GM21515 (cell line): ENCODE measurements at regions not wholly inside any gene's neighbourhood (a gene's known extent, or its start where the extent isn't known, plus 50 kb on each side); places are given as distances from the start of the nearest gene placed in this dataset.

Experiments used
- ATAC-seq: cut with Tn5 transposase; IDR thresholded peaks from one replicate; pipeline ENCODE4 v1.9.1; 2021; ENCODE audit not compliant: unreplicated experiment

DNA sequence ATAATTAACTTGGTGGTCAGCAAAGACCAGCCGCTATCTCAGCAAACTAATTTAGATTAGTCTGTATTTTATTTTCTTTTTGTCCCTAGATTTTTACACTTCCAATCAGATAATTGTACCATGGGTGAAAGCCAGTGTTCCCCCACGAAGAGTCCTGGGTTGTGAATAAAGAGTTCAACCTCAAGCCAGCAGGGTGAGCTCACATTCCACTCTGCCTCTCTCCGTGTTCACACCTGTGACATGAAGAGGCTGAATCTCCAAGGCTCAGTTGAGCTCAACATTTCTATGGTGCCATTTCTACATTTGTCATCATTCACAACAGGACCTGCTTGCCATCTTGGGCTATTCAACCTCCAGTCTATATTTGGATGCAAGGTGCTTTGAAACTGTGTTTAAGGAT, 771.5 kb downstream of the GALR1 start:
- ATAC-seq: no peak

GRCh38 chr18:78031589-78031988, 781.9 kb downstream of the GALR1 start:
- ATAC-seq: no peak

- ATAC-seq: no peak
These were observed 782.3 kb downstream of the GALR1 start for GRCh38 chr18:78031991-78032390.

- no peak for ATAC-seq
These were observed 782.9 kb downstream of the GALR1 start for GRCh38 chr18:78032574-78032973.

DNA sequence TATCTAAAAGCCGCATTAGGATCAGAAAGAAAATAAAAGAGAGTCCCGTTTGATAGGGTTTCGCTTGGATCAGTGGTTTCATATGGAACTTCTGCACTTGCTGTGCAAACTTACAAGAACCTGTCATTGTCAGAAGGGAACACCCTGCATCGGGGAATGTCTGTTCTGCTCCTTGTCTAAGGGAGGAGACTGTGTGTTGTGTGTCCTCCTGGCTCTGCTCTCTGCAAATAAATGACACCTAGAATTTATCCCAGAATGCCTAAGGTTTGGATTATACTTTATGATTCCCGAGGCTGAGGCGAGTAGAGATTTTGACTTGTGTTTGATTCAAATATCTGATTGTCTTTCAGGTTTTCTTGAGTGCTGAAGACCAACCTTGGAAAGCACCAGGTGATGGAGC, 785.1 kb downstream of the GALR1 start:
- ATAC-seq: no peak

DNA sequence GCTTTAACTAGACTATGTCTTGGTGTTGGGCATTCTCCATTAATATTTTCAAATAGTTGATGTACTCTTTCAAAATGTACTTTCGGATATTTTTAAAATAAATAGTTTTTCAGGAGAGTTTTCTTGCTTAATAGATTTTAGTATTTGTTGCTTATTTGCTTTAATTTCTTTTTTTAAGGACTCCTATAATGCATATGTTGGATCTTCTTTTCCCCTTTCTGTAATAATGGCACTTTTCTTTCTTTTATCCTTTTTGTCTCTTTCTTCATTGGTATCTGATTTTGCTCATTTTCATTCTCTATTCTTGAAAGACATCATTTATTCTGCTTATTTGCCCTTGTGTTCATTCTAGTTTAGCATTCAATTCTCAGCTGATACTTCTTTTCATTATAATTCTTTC, 791.6 kb downstream of the GALR1 start:
- no peak for ATAC-seq

DNA sequence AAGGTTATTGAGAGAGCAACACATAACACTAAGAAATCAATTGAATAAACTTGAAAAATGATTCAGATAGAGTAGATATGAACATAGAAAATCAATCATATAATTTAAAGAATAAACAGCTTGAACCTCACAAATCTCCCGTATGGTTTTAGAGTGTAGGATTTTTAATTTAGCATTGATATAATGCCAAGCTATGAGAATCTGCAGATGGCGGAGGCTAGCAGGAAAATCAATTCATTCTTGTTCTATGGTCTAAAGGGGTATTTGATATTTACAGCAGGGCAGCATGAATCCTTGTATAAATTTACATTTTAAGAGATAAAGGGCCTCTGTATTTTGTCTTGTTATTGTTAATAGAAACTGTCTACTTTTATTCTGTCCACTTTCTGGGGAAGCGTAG, 797.0 kb downstream of the GALR1 start:
- no peak for ATAC-seq

GRCh38 chr18:78049281-78049680, 799.6 kb downstream of the GALR1 start:
- no peak for ATAC-seq

DNA sequence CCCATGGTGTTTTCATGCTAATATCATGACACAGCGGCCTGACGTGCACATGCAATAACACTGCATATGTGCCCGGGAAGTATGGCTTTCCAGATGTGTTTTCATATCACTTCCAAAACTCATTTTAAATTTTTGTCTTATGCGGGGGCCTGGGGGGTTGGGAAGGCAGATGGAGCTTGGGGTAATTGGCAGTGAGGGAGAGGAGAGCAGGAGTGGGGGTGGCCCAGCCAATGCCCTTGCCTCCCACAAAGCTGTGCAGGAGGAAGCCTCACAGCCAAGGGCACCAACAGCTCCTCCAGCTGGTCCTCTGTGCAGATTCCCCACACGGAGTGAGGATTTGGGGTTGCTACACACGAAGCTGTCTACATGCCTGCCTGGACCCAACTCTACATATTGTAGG, 805.2 kb downstream of the GALR1 start:
- no peak for ATAC-seq

GRCh38 chr18:78056011-78056410, 806.4 kb downstream of the GALR1 start:
- ATAC-seq: no peak

- ATAC-seq: no peak
These were observed 820.4 kb downstream of the GALR1 start for GRCh38 chr18:78069784-78070664.

DNA sequence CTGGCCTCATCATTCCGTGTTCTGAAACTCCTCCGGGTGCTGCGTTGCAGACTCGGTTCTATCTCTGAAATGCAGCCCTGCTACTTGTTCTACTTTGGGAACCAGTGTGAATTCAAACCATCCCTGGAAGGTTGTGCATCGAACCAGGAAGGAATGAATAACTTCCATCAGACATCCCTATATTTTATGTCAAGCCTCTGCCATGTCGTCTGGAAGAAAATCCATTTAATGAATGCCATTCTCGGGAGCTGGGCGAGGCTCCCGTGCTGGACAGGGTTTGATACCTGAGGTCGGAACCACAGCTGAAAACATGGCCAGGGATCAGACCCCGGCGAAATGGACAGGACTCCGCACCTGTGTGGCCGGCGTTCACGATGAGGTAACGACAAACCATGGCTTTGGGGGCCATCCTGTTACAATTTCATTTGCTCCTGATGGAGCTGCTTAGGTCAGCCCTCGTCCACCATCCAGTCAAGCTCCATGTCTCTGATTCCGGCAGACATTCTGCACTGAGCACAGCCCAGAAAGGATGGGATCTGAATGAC, 821.6 kb downstream of the GALR1 start:
- ATAC-seq: no peak

DNA sequence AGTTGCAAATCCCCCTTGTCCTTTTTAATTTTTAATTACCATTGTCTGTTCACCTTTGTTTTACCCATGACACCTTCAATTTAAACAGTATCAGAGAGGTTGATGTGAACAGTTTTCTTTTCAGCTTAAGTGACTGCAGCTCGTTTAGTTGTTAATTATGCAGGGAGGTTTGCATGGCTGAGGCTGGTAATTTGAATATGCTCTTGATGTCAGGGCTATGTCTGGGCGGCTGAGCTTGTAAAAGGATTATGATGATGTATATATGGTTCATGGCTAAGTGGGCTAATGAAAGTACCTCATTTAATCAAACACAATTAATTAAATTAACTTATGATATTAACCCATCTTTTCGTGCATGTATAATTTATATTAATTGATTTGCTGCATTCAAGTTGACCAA, 822.1 kb downstream of the GALR1 start:
- ATAC-seq: no peak

DNA sequence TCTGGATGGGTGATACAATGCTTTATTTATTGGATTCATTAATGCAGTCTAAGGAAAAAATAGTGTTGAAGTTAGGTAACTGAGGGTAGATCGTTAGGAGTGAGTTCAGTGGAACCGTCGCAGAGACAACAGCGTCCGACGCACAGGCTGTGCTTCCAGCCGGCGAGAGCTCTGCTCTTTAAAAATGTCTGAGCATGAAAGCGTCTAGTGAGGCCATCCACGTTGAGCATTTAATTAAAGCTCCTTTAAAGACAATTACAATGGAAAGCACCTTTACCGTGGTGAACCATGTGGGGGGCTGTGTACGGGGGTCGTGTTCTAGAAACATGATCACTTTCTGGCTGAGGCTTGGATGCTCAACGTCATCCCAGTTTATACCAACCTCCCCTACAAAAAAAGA, 822.7 kb downstream of the GALR1 start:
- ATAC-seq: no peak

DNA sequence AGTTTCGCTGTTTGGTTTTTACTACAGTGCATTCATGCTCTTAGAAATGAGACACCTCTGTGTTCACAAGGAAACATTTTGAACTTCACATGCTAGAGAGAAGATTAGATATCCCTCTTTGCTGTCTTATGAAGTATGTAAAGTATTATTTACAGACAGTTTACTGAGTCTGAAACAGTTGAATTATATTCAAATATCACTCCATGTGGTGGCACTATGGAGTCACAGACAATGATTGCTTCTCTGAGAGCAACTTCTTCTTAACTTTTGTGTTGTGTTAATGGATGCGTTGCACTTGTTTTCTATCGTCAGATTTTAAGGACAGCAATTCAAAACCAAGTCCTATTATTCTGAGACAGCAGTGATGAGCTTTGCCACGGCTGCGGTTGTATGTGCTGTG, 823.6 kb downstream of the GALR1 start:
- no peak for ATAC-seq

GRCh38 chr18:78074400-78075020, 824.9 kb downstream of the GALR1 start:
- no peak for ATAC-seq

GRCh38 chr18:78080081-78080480, 830.4 kb downstream of the GALR1 start:
- ATAC-seq: no peak

DNA sequence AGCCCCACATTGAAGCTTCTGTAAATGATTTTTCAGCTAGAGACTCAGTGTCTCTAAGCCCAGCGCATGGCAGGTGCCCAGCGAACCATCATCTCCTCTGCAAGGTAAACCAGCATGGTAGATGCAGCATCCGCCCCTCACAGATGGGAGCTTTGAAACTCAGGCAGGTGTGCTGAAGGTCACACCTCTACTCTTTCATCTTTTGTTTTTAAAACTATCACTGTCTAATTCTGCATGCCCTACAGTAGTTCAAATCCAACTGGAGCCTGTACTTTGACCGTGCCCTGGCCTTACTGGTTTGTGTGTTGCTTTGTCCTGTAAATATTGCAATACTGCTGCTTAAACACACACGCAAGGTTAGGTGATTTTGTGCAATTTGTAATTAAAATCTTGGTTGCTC, 831.1 kb downstream of the GALR1 start:
- no peak for ATAC-seq

- no peak for ATAC-seq
These were observed 833.2 kb downstream of the GALR1 start for GRCh38 chr18:78082816-78083215.

DNA sequence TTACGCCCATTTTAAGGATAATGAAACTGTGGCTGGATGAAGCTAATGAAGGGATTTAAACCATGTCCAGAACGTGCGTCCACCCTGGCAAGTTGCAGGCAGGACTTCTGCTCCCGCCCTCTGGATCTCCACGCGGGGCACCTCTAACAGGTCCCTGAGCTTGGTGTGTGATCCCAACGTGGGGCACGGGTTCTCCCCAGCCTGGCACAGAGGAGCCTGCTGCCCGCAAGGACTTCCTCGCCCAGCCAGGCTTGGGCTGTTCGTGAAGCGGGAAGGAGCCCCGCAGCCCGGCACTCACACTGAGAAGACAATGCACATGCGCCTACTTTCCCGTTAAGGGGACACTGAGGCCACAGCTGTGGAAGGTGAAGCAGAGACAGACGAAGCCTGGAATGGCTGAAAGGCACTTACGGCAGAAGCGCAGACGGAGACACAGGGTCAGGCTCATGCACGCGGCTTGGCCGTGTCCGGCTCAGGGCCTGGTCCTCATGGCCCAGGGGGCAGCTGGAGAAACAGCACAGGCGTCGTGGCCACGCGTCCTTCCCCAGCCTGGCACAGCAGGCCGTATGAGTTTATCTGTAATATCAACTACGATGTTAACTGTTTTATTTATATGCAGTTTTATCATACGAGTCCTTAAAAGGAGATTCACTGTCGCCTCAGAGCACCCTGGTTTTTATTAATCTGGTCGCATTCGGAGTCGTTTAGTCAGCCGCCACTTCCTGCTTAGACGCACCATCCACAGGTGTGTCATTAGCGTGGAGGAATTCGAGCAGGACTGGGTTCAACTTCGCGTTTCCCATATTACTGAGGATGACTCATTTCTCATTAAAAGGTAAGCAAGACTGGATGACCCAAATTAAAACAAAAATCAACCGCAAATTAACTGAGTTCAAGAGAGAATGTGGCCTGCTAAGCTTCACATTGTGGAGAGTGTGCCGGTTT, 835.9 kb downstream of the GALR1 start:
- no peak for ATAC-seq

DNA sequence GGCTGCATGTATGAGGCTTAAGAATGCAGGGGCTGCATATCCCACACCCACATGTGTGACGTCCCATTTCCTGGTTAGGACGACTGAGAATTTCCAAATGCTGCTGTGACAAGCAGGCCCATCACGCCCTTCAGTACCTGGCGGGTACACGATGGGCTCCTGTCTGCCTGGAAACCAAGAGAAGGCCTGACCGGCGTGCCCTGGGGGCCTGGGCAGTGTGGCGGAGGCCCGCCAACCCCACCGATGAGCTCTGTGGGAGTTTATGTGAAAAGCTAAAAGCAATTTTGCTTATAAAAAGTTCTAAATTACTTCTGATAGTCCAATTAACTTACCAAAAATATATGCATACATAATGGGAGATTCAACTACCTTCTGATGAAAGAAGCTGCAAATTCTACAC, 837.3 kb downstream of the GALR1 start:
- no peak for ATAC-seq
